Peyer's patch (tissue), 4 donors: ENCODE measurements at regions not wholly inside any gene's neighbourhood (a gene's known extent, or its start where the extent isn't known, plus 50 kb on each side); places are given as distances from the start of the nearest gene placed in this dataset.

Experiments
- CTCF ChIP-seq, 6 experiments: fragments of 450-650 bp in 4 of 6; fragments of 200-600 bp in 2 of 6; sonication (generic) in 1 of 6; IDR thresholded peaks; one replicate each; pipeline ENCODE4 v1.5.1; 2017 to 2019; ENCODE audit warnings: antibody characterized with exemption in 6 of 6, mild to moderate bottlenecking in 3 of 6, moderate library complexity in 1 of 6
- POLR2A ChIP-seq, 2 donors: fragments of 450-650 bp; IDR thresholded peaks; one replicate each; pipeline ENCODE4 v1.5.1; 2017; ENCODE audit warnings: antibody characterized with exemption in 2 of 2, mild to moderate bottlenecking in 2 of 2, moderate library complexity in 2 of 2

GRCh38 chr20:4602297-4602631 is 84.0 kb upstream of the PRNP start:
- no peak for TF ChIP-seq CTCF (IDR thresholded peaks at IDR 0.05)
- no peak for TF ChIP-seq POLR2A (IDR thresholded peaks at IDR 0.05)
